GM18520 (cell line): ENCODE measurements at regions not wholly inside any gene's neighbourhood (a gene's known extent, or its start where the extent isn't known, plus 50 kb on each side); places are given as distances from the start of the nearest gene placed in this dataset.

Experiments used
- ATAC-seq: cut with Tn5 transposase; IDR thresholded peaks from one replicate; pipeline ENCODE4 v1.9.1; 2021; ENCODE audit not compliant: unreplicated experiment

- ATAC-seq, result no peak
These were observed 134.1 kb upstream of the ARPP21 start for GRCh38 chr3:35505181-35505580.

GRCh38 chr3:35505772-35506171 is 133.6 kb upstream of the ARPP21 start:
- ATAC-seq, result no peak

- ATAC-seq, result no peak
These were observed 119.4 kb upstream of the ARPP21 start for GRCh38 chr3:35519936-35520335.

- ATAC-seq, result no peak
These were observed 118.1 kb upstream of the ARPP21 start for GRCh38 chr3:35521196-35521595.

GRCh38 chr3:35522450-35522849 is 116.9 kb upstream of the ARPP21 start:
- ATAC-seq, result no peak

GRCh38 chr3:35523074-35523473 is 116.3 kb upstream of the ARPP21 start:
- no peak for ATAC-seq

- ATAC-seq, result no peak
These were observed 115.5 kb upstream of the ARPP21 start for GRCh38 chr3:35523838-35524237.

GRCh38 chr3:35524856-35525255 is 114.5 kb upstream of the ARPP21 start:
- no peak for ATAC-seq

GRCh38 chr3:35528728-35529127 is 110.6 kb upstream of the ARPP21 start:
- no peak for ATAC-seq

GRCh38 chr3:35529337-35529736 is 110.0 kb upstream of the ARPP21 start:
- no peak for ATAC-seq

- no peak for ATAC-seq
These were observed 102.1 kb upstream of the ARPP21 start for GRCh38 chr3:35537265-35537664.

- no peak for ATAC-seq
These were observed 94.3 kb upstream of the ARPP21 start for GRCh38 chr3:35544976-35545375.

- no peak for ATAC-seq
These were observed 89.6 kb upstream of the ARPP21 start for GRCh38 chr3:35549690-35550089.

- ATAC-seq, result no peak
These were observed 77.2 kb upstream of the ARPP21 start for GRCh38 chr3:35562141-35562540.

GRCh38 chr3:35565048-35565447 is 74.3 kb upstream of the ARPP21 start:
- ATAC-seq, result no peak
